Panc1 (cell line): ENCODE measurements at regions not wholly inside any gene's neighbourhood (a gene's known extent, or its start where the extent isn't known, plus 50 kb on each side); places are given as distances from the start of the nearest gene placed in this dataset.

Experiments used
- ATAC-seq: fragments of 200-7000 bp; cut with Tn5 transposase; 2 replicates; pipeline ENCODE4 v1.9.1; 2020; ENCODE audit warnings: mild to moderate bottlenecking, moderate library complexity
- BruUV-seq: library from RNA; stranded (reverse); fragments of 400-500 nt; replicated peaks from 2 replicates; lab custom pipeline; 2021; lab: Mats Ljungman, UMichigan
- CTCF ChIA-PET: fragments of 300-600 bp; sonication (Branson Sonifier 250); formaldehyde crosslinking; loops from one replicate; lab custom pipeline; 2022; ENCODE audit warnings: antibody characterized with exemption; lab: Charles Lee
- POLR2A ChIA-PET: fragments of 300-600 bp; sonication (Branson Sonifier 250); formaldehyde crosslinking; loops from one replicate; lab custom pipeline; 2022; ENCODE audit warnings: antibody characterized with exemption; lab: Charles Lee
- DNase-seq: peaks from one replicate; pipeline ENCODE4 v3.0.0-alpha.2; 2010; ENCODE audit warnings: low read depth, low spot score
- H3K27ac ChIP-seq: 2 replicates; pipeline ENCODE4 v1.5.1; 2011; ENCODE audit warnings: mild to moderate bottlenecking, low read length, inconsistent platforms
- H3K27me3 ChIP-seq: fragments of 200-500 bp; sonication (Bioruptor generic); 2 replicates; pipeline ENCODE4 v1.6.0; 2014; ENCODE audit warnings: low read length, inconsistent platforms; ENCODE audit not compliant: control insufficient read depth, insufficient read depth
- H3K36me3 ChIP-seq: fragments of 200-500 bp; sonication (Bioruptor generic); 2 replicates; pipeline ENCODE4 v1.5.1; 2014; ENCODE audit warnings: inconsistent platforms, mild to moderate bottlenecking, low read length, moderate library complexity; ENCODE audit not compliant: control insufficient read depth, insufficient read depth
- H3K4me1 ChIP-seq: 2 replicates; pipeline ENCODE4 v1.5.1; 2011; ENCODE audit warnings: inconsistent platforms, mild to moderate bottlenecking, low read length, moderate library complexity; ENCODE audit not compliant: control insufficient read depth, insufficient read depth
- H3K4me3 ChIP-seq, 2 experiments: 2 replicates each; pipeline ENCODE4 v1.5.1; 2011 to 2012; ENCODE audit warnings: low read depth in 2 of 2, low read length in 2 of 2, mild to moderate bottlenecking in 2 of 2, inconsistent platforms in 1 of 2, moderate library complexity in 1 of 2
- H3K9me3 ChIP-seq: fragments of 200-500 bp; sonication (Bioruptor generic); 2 replicates; pipeline ENCODE4 v1.5.1; 2014; ENCODE audit warnings: low read depth, mild to moderate bottlenecking, inconsistent platforms, low read length, moderate library complexity; ENCODE audit not compliant: control insufficient read depth, insufficient read depth
- CTCF ChIP-seq: fragments of 450-650 bp; IDR thresholded peaks from 2 replicates; pipeline ENCODE4 v1.5.1; 2017; ENCODE audit warnings: mild to moderate bottlenecking
- POLR2AphosphoS5 ChIP-seq: IDR thresholded peaks from 2 replicates; pipeline ENCODE4 v1.6.1; 2012; ENCODE audit warnings: mild to moderate bottlenecking, low read depth, low read length, moderate library complexity
- REST ChIP-seq, 2 experiments: IDR thresholded peaks; 2 replicates each; pipeline ENCODE4 v1.6.1; 2011 to 2012; ENCODE audit warnings: low read depth in 2 of 2, control low read depth in 1 of 2, low read length in 1 of 2, mild to moderate bottlenecking in 1 of 2, moderate library complexity in 1 of 2; ENCODE audit not compliant: insufficient read depth in 1 of 2
- SIN3A ChIP-seq: IDR thresholded peaks from 2 replicates; pipeline ENCODE4 v1.6.1; 2012; ENCODE audit warnings: low read depth, mild to moderate bottlenecking, low read length, moderate library complexity, borderline replicate concordance; ENCODE audit not compliant: insufficient read depth
- TCF7L2 ChIP-seq: IDR thresholded peaks from 2 replicates; pipeline ENCODE4 v1.6.1; 2011; ENCODE audit warnings: mild to moderate bottlenecking, low read depth, low read length, inconsistent platforms
- in situ Hi-C: cut with HindIII; loops from 2 replicates; pipeline ENCODE4 v1.10.0; 2016; ENCODE audit warnings: low sequenced_read_pairs, low pct_unique_long_range_greater_than_20kb
- intact Hi-C: fragments of 100-400 bp; cut with micrococcal nuclease; formaldehyde crosslinking; loops from one replicate; pipeline ENCODE4 v1.10.0; 2022; ENCODE audit not compliant: unreplicated experiment

DNA sequence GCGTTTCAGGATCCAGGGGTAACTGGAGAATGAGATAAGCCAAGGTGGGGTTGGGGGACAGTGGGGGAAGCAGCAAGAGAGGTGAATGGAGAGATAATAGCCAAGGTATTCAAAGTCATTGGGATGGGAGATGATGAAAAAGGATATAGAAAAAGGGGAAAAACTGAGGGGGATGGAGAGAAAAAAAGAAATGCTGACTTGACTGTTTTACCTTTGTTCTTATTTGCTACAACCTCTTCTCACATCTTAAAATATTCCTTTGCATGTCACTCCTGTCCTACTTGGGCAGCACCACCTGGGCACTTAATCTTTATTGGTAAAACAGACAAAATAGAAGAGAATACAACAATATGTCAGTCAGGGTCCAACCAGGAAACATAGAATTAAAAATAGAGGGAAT lies 56.0 kb upstream of the FNDC3A start:
- Histone ChIP-seq H3K27me3 (no peaks in the 10 kb centered on the region), H3K9me3 (no peaks in the 10 kb centered on the region), H3K36me3 (no peaks in the 10 kb centered on the region), H3K4me1 (no peaks in the 10 kb centered on the region), H3K27ac (no peak overlapping the region), H3K4me3 (no peak overlapping the region)
- intact Hi-C loops (no loop called here), in situ Hi-C loops (no loop called here)
- TF ChIP-seq CTCF (no peak), REST (IDR thresholded peaks at IDR 0.05; ENCODE audit: insufficient read depth in 1 of 2, low read depth in 2 of 2, low read length in 1 of 2) (no peak), POLR2AphosphoS5 (no peak), TCF7L2 (no peak), SIN3A (no peak)
- no peak for ATAC-seq
- DNase-seq, result no peak
- ChIA-PET POLR2A (no interaction called here), CTCF (no interaction called here)
- BruUV-seq, result no TSS peak

GRCh38 chr13:48920730-48921129 lies 55.0 kb upstream of the FNDC3A start:
- H3K4me1 ChIP-seq, result no peaks in the 10 kb centered on the region
- ChIA-PET CTCF (no interaction called here), POLR2A (no interaction called here)
- BruUV-seq, result no TSS peak
- H3K27me3 ChIP-seq, result no peaks in the 10 kb centered on the region
- H3K27ac ChIP-seq, result no peak overlapping the region
- no peak for DNase-seq
- no peaks in the 10 kb centered on the region for H3K9me3 ChIP-seq
- no peaks in the 10 kb centered on the region for H3K36me3 ChIP-seq
- in situ Hi-C loops (no loop called here), intact Hi-C loops (no loop called here)
- no peak for TF ChIP-seq POLR2AphosphoS5
- no peak overlapping the region for H3K4me3 ChIP-seq
- ATAC-seq, result no peak

- POLR2A ChIA-PET, result no interaction called here
- no peak for ATAC-seq
- intact Hi-C loops, result no loop called here
These were observed 52.3 kb upstream of the FNDC3A start for GRCh38 chr13:48923376-48923775.

More at GRCh38 chr13:48923376-48923775, 52.3 kb upstream of the FNDC3A start:
- CTCF ChIA-PET, result no interaction called here
- Histone ChIP-seq H3K36me3 (no peaks in the 10 kb centered on the region), H3K4me3 (no peak overlapping the region), H3K27me3 (no peaks in the 10 kb centered on the region), H3K4me1 (no peaks in the 10 kb centered on the region), H3K9me3 (no peaks in the 10 kb centered on the region), H3K27ac (no peak overlapping the region)
- TF ChIP-seq TCF7L2, result no peak
- no peak for TF ChIP-seq CTCF
- TF ChIP-seq POLR2AphosphoS5, result no peak
- no peak for TF ChIP-seq SIN3A
- no peak for TF ChIP-seq REST (IDR thresholded peaks at IDR 0.05; ENCODE audit: insufficient read depth in 1 of 2, low read depth in 2 of 2, low read length in 1 of 2)
- DNase-seq, result no peak
- no TSS peak for BruUV-seq
- in situ Hi-C loops, result no loop called here
